Adrenal gland (tissue), 5 donors: ENCODE measurements at regions not wholly inside any gene's neighbourhood (a gene's known extent, or its start where the extent isn't known, plus 50 kb on each side); places are given as distances from the start of the nearest gene placed in this dataset.
A peak's percentile ranks its signal among the peaks of the same experiment; 100 is the strongest.

Experiments used
- POLR2A ChIP-seq, 2 donors: fragments of 450-650 bp; IDR thresholded peaks; one replicate each; pipeline ENCODE4 v1.6.1; 2017; ENCODE audit warnings: antibody characterized with exemption in 2 of 2, mild to moderate bottlenecking in 2 of 2, moderate library complexity in 1 of 2
- TF ChIP-seq, protein P1 (sequence below), 6 experiments: fragments of 450-650 bp in 4 of 6; fragments of 200-600 bp in 2 of 6; sonication (generic) in 1 of 6; IDR thresholded peaks; 1 replicate in 5 of 6; 2 replicates in 1 of 6; pipeline versions ENCODE4 v1.5.1 to v1.8.0; 2016 to 2021; ENCODE audit warnings: antibody characterized with exemption in 6 of 6, mild to moderate bottlenecking in 2 of 6, moderate library complexity in 1 of 6
- donor health status: DM: no; HTN: no; CAD: no.

DNA sequence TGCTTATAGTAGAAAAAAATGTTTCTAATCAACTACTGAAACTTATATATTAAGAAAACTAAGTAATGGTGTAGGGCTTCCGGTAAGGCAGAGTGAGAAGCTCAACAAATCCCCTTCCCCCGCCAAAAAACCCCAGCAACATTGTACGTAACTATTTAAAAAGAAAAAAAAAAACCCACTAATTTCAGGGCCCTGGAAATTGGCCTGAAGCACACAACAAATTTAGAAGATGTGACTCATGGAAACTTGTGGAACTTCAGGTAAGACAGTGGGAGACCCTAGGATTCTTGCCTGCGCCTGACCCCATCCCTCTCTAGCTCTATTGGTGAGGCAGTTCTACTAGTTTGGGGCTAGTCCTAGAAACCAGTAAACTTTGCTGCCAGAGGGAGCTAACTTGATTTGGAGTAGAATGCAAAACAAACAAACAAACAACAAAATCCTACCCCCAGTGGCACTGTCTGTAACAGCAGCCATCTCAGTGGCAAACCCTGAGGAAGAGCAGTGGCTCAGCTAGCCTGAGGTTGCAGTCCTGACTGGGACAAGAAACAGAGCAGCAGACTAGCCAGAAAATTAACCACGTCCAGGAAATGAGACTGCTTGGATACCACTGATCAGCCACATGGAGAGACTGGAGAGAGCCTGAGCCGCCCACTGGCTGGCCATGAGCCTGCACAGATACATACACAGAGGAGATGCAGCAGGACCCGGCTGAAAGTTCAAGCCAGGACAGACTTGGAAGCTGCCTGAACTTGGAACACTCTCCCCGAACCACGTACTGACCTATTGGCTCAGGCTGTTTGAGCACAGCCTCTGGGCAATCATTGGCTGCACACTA lies 135.1 kb downstream of the TBXT start:
- TF ChIP-seq, protein P1, sequence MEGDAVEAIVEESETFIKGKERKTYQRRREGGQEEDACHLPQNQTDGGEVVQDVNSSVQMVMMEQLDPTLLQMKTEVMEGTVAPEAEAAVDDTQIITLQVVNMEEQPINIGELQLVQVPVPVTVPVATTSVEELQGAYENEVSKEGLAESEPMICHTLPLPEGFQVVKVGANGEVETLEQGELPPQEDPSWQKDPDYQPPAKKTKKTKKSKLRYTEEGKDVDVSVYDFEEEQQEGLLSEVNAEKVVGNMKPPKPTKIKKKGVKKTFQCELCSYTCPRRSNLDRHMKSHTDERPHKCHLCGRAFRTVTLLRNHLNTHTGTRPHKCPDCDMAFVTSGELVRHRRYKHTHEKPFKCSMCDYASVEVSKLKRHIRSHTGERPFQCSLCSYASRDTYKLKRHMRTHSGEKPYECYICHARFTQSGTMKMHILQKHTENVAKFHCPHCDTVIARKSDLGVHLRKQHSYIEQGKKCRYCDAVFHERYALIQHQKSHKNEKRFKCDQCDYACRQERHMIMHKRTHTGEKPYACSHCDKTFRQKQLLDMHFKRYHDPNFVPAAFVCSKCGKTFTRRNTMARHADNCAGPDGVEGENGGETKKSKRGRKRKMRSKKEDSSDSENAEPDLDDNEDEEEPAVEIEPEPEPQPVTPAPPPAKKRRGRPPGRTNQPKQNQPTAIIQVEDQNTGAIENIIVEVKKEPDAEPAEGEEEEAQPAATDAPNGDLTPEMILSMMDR (IDR thresholded peaks at IDR 0.05) = peak in 4 of 6 experiments; percentile 18 to 42 (median 37)
- no peak for TF ChIP-seq POLR2A (IDR thresholded peaks at IDR 0.05)
